Hematopoietic multipotent progenitor cell (in vitro differentiated cells): ENCODE measurements at regions not wholly inside any gene's neighbourhood (a gene's known extent, or its start where the extent isn't known, plus 50 kb on each side); places are given as distances from the start of the nearest gene placed in this dataset.

Experiments used
- DNase-seq, 3 donors: peaks; one replicate each; pipeline ENCODE4 v3.0.0-alpha.2; 2011 to 2015; ENCODE audit warnings: low read depth in 2 of 3, low spot score in 2 of 3

- DNase-seq: no peak
These were observed 131.8 kb downstream of the TWIST2 start for GRCh38 chr2:238979636-238980035.

DNA sequence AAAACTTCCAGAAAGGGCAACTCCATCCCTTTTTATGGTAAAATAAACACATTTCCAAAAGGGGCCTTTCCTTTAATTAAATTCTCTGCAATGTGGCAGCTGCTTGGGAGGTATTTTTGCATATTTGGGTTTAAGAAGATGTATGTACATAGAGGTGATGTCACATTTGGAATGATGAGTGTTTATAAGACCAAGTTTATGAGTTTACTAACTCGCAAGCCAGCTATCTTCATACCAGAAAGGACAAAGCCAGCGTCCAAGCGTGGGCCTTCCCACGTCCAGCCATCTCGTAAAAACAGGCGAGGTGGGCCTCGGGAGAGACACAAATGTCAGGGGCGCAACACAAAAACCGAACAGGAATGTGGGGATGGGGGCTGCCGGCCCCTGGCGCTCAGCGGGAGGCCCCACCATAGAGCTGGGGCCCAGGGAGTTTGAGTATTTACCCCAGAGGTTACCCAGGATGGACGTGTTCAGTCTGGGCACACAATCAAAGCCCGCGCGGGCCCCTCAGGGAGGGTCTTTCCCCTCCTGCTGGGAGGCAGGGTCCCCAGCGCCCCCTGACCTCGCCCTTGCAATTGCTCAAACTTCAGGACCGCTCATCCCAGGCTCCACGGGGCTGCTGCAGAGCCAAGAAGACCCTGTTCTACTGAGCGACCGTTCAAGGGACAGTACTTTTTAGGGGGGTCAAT is 137.3 kb downstream of the TWIST2 start:
- no peak for DNase-seq

DNA sequence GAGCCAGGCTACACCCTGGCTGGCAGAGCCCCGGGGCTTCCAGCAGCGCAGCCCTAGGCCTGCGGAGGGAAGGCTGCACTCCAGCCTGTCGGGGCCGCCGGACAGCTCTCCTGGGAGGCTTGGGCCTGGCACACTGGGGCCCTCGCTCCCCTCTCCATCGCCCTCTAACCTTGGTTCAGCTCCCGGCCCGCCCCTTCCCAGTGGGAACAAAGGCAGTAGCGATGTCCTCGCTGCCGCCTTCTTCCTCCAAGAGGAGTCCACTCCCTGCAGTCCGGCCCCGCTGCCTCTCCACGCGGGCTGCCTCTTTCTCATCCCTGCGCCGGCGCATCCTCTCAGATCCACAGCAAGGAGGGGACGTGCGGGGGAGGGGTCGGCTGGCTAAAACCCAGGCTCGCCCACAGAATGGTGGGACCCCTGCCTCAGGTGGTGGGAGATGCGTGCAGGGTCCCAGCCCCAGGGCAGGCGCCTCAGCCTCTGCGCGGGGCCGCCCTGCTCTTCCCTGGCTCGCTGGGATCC is 138.1 kb downstream of the TWIST2 start:
- no peak for DNase-seq

DNA sequence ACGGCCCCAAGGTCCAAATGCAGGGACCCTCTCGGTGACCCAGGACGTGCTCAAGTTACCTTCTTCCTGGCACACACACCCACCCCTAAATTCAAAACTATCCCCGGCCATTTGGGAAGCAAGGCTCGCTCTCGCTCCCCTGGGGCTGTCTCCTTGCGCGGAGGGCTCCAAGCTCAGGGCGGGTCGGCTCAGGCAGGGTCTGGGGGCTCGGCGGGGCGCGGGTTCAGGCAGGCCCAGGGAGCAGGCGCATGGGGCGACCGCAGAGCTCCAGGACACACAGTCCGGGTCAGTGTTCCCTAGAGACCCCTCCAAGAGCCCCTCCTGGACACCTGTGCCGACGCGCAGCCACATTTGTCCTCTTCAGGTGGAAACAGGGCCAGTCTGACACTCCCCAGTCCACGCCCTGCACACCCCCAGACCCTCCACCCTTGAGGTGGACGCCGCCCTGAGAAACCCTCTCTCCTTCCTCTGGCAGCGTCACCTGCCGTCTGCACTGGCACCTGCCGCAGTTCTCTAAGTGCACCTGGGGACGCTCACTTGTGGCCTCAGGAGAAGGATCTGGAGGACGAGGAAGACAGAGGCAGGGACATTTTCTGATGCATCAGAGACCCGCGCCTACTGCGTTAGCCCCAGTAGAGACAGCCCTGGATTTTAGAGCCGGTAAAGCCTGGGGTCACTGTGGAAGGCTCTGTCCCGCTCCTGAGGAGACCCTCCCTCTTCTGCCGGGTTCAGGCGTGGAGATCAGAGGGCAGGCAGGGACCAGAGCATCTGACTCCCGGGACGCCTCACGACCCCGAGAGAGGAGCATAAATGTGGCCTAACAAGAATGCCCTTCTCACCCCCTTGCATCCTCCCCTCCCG is 138.8 kb downstream of the TWIST2 start:
- no peak for DNase-seq

DNA sequence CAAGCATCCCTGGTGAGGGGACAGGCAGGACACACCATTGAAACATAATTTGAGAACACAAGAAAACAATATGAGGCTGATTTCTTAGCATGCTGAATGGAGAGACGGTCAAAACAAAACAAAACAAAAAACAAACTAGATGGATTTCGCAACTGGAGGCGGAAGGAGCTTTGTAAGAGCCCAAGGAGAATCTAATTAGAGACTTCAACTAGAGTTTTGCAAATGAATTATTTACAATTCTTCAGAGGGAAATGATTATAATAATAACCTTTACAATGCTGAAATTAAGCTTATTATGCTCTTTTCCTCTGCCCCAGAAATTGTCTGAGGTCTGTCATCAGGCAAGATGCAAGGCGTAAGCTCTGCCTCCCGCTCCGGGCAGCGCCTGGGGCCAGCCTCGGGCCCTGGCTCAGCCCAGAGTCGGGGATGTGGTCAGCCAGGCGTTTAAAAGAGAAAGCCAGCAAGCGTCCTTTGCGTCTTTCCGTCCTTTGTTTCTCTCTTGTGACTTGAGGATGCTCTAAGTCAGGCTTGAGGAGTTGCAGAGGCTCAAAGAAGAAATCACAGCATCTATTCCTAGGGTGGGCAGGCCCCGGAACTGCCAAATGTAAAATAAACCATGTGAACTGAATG is 139.6 kb downstream of the TWIST2 start:
- no peak for DNase-seq

- no peak for DNase-seq
These were observed 140.2 kb downstream of the TWIST2 start for GRCh38 chr2:238988105-238988504.

DNA sequence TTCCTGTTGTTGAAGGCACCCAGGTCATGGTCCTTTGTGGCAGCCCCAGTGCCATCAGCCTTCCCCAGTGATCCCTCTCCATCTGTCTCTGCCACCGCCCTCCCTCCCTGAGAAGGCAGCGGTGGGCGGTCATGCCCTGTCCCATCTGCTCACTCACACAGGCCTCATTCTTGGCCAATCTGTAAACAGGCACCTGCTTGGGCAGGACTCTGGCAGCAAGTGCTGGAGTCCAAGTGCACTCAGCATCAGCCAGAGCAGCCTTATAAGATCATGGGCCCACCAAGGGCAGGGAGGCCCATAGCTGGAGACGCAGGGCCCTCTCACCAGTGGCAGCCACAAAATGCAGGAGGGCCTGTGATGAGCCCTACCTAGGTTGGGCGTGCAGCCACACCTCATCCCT is 140.9 kb downstream of the TWIST2 start:
- no peak for DNase-seq

GRCh38 chr2:238989484-238989883 is 141.6 kb downstream of the TWIST2 start:
- DNase-seq: no peak

GRCh38 chr2:238994432-238994831 is 146.5 kb downstream of the TWIST2 start:
- DNase-seq: no peak

DNA sequence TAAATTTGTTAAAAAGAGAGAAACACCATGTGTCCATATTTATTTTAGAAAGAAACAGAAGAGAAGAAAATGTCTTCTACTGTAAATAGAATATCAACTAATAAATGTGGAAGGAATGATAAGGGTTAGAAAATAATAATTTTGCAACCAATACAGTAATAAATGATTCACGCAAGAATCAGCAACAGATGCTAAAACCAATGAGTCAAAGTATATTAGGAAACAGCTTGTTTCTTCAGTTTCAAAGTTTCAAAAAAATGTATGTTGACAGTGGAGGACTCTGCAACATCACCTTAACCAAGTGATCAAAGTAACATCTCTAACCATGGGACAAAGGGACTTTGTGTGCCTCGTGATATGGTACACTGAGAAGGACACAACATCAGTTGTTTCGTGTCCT is 147.0 kb downstream of the TWIST2 start:
- DNase-seq: no peak

GRCh38 chr2:238995634-238996033 is 147.7 kb downstream of the TWIST2 start:
- DNase-seq: no peak

GRCh38 chr2:238996331-238997136 is 148.6 kb downstream of the TWIST2 start:
- no peak for DNase-seq

DNA sequence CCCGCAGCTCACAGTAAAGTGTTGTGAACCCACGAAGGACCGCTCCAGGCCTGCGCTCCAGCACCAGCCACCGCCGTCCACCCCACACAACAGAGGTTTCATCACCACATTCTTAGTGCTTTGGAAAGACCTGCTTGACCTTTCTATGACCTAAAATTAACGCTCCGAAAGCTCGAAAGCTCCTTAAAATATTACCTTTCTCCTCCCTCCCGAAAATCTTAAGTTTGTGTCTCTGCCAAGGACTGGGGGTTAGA is 149.2 kb downstream of the TWIST2 start:
- no peak for DNase-seq

- DNase-seq: no peak
These were observed 149.8 kb downstream of the TWIST2 start for GRCh38 chr2:238997684-238998083.
